A673 (cell line): ENCODE measurements at regions not wholly inside any gene's neighbourhood (a gene's known extent, or its start where the extent isn't known, plus 50 kb on each side); places are given as distances from the start of the nearest gene placed in this dataset.

Source experiments
- BruUV-seq: library from RNA; stranded (reverse); fragments of 400-500 nt; replicated peaks from 2 replicates; lab custom pipeline; 2021; lab: Mats Ljungman, UMichigan
- CTCF ChIA-PET: fragments of 300-600 bp; sonication (Branson Sonifier 250); formaldehyde crosslinking; loops from one replicate; lab custom pipeline; 2022; ENCODE audit warnings: antibody characterized with exemption; lab: Charles Lee
- POLR2A ChIA-PET: fragments of 300-600 bp; sonication (Branson Sonifier 250); formaldehyde crosslinking; loops from one replicate; lab custom pipeline; 2022; ENCODE audit warnings: antibody characterized with exemption; ENCODE audit not compliant: low non-redundant PET; lab: Charles Lee
- DNase-seq: peaks from one replicate; pipeline ENCODE4 v3.0.0-alpha.2; 2015; ENCODE audit warnings: low spot score
- H3K27ac ChIP-seq: fragments of 200-600 bp; sonication (generic); 2 replicates; pipeline ENCODE4 v1.5.1; 2016; ENCODE audit warnings: mixed run types, low read depth, mild to moderate bottlenecking, mixed read lengths, antibody characterized with exemption, low read length; ENCODE audit not compliant: poor library complexity, severe bottlenecking
- H3K27me3 ChIP-seq: fragments of 200-600 bp; sonication (generic); replicated peaks from 2 replicates; pipeline ENCODE4 v1.6.1; 2017; ENCODE audit warnings: mixed run types, low read depth, mild to moderate bottlenecking, mixed read lengths, antibody characterized with exemption, low read length; ENCODE audit not compliant: insufficient read depth, poor library complexity
- H3K36me3 ChIP-seq: fragments of 200-600 bp; sonication (generic); 2 replicates; pipeline ENCODE4 v1.6.1; 2016; ENCODE audit warnings: mixed run types, mild to moderate bottlenecking, mixed read lengths, antibody characterized with exemption, low read length; ENCODE audit not compliant: insufficient read depth, poor library complexity, severe bottlenecking
- H3K4me1 ChIP-seq: fragments of 200-600 bp; sonication (generic); 2 replicates; pipeline ENCODE4 v1.6.1; 2017; ENCODE audit warnings: mixed run types, mild to moderate bottlenecking, mixed read lengths, antibody characterized with exemption, low read length; ENCODE audit not compliant: insufficient read depth, poor library complexity, severe bottlenecking
- H3K4me3 ChIP-seq: fragments of 200-600 bp; sonication (generic); 2 replicates; pipeline ENCODE4 v1.5.1; 2016; ENCODE audit warnings: low read depth, mixed run types, mild to moderate bottlenecking, mixed read lengths, low read length; ENCODE audit not compliant: poor library complexity, severe bottlenecking
- H3K9me3 ChIP-seq: fragments of 200-600 bp; sonication (generic); 2 replicates; pipeline ENCODE4 v1.6.1; 2016; ENCODE audit warnings: mixed run types, low read depth, mild to moderate bottlenecking, mixed read lengths, antibody characterized with exemption, low read length; ENCODE audit not compliant: poor library complexity, severe bottlenecking
- CTCF ChIP-seq: fragments of 300-800, 200-600 bp; sonication (generic); conservative IDR thresholded peaks from 2 replicates; pipeline ENCODE4 v1.5.1; 2017; ENCODE audit warnings: low read depth, mild to moderate bottlenecking, antibody characterized with exemption, low read length, moderate library complexity, mixed read lengths
- EZH2 ChIP-seq: fragments of 200-600 bp; sonication (generic); IDR thresholded peaks from 2 replicates; pipeline ENCODE4 v1.6.1; 2017; ENCODE audit warnings: borderline replicate concordance, low read depth, mild to moderate bottlenecking, mixed read lengths, antibody characterized with exemption, low read length; ENCODE audit not compliant: poor library complexity, severe bottlenecking
- intact Hi-C: fragments of 100-400 bp; cut with micrococcal nuclease; formaldehyde crosslinking; loops from one replicate; pipeline ENCODE4 v1.10.0; 2022; ENCODE audit not compliant: unreplicated experiment

DNA sequence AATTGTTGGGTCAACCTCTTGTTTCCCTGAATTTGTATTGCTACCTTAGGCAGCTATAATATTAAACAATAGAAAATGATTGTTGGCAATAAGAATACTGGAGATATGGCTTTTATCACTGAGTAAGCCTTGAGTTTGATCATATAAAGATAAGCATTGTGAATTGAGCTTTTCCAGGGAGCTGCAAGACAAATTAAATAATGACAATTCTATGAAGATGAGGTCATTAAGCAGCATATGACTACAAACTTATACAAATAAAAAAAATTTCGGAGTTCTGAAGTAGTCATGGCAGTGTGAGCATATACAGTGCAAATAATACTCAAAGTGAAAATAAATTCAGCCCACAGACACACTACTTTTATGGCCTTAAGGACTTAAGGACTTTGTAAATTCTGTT is 161.1 kb upstream of the ANO5 start:
- Histone ChIP-seq H3K36me3 (no peaks in the 10 kb centered on the region), H3K27me3 (no peaks in the 10 kb centered on the region), H3K9me3 (no peaks in the 10 kb centered on the region), H3K27ac (no peak overlapping the region), H3K4me3 (no peak overlapping the region), H3K4me1 (no peaks in the 10 kb centered on the region)
- no TSS peak for BruUV-seq
- ChIA-PET CTCF (no interaction called here), POLR2A (no interaction called here)
- no peak for TF ChIP-seq EZH2
- TF ChIP-seq CTCF = no peak
- DNase-seq = no peak
- intact Hi-C loops = no loop called here

GRCh38 chr11:22037505-22037904 is 155.4 kb upstream of the ANO5 start:
- CTCF ChIA-PET = no interaction called here
- Histone ChIP-seq H3K27me3 (no peaks in the 10 kb centered on the region), H3K36me3 (no peaks in the 10 kb centered on the region), H3K9me3 (no peaks in the 10 kb centered on the region), H3K4me1 (no peaks in the 10 kb centered on the region), H3K4me3 (no peak overlapping the region), H3K27ac (no peak overlapping the region)
- no peak for DNase-seq
- intact Hi-C loops = no loop called here
- TF ChIP-seq EZH2 = no peak
- no peak for TF ChIP-seq CTCF
- BruUV-seq = no TSS peak
- POLR2A ChIA-PET = no interaction called here

- Histone ChIP-seq H3K27ac (no peak overlapping the region), H3K4me1 (no peaks in the 10 kb centered on the region), H3K4me3 (no peak overlapping the region), H3K36me3 (no peaks in the 10 kb centered on the region), H3K9me3 (no peaks in the 10 kb centered on the region), H3K27me3 (no peaks in the 10 kb centered on the region)
- CTCF ChIA-PET = no interaction called here
- intact Hi-C loops = no loop called here
- no peak for DNase-seq
- POLR2A ChIA-PET = no interaction called here
- BruUV-seq = no TSS peak
- TF ChIP-seq EZH2 = no peak
- TF ChIP-seq CTCF = no peak
These were observed 151.8 kb upstream of the ANO5 start for GRCh38 chr11:22041039-22041438.
